MCF 10A (cell line): ENCODE measurements at regions not wholly inside any gene's neighbourhood (a gene's known extent, or its start where the extent isn't known, plus 50 kb on each side); places are given as distances from the start of the nearest gene placed in this dataset.

Experiments
- BruUV-seq: library from RNA; stranded (reverse); fragments of 400-500 nt; replicated peaks from 2 replicates; lab custom pipeline; 2021; lab: Mats Ljungman, UMichigan
- CTCF ChIA-PET: fragments of 300-600 bp; sonication (Branson Sonifier 250); formaldehyde crosslinking; extraction: SDS; loops from one replicate; lab custom pipeline; 2021; ENCODE audit warnings: antibody characterized with exemption, inconsistent platforms; lab: Yijun Ruan, JAX
- POLR2A ChIA-PET: fragments of 300-600, 350-650 bp; sonication (Branson Sonifier 250); formaldehyde crosslinking; extraction: SDS; loops from one replicate; lab custom pipeline; 2020; ENCODE audit warnings: antibody characterized with exemption, inconsistent platforms; lab: Yijun Ruan, JAX
- DNase-seq: peaks from one replicate; pipeline ENCODE4 v3.0.0-alpha.2; 2018; ENCODE audit not compliant: unreplicated experiment
- H3K27ac Mint-ChIP-seq: one replicate; pipeline ENCODE4 v1.8.0; 2022; ENCODE audit warnings: mild to moderate bottlenecking, low read depth, mixed read lengths; ENCODE audit not compliant: unreplicated experiment
- H3K27me3 Mint-ChIP-seq: one replicate; pipeline ENCODE4 v1.8.0; 2022; ENCODE audit warnings: mixed read lengths; ENCODE audit not compliant: insufficient read depth, unreplicated experiment
- H3K36me3 Mint-ChIP-seq: one replicate; pipeline ENCODE4 v1.8.0; 2022; ENCODE audit warnings: mild to moderate bottlenecking, moderate library complexity, mixed read lengths; ENCODE audit not compliant: insufficient read depth, unreplicated experiment
- H3K4me1 Mint-ChIP-seq: one replicate; pipeline ENCODE4 v1.8.0; 2022; ENCODE audit warnings: mixed read lengths; ENCODE audit not compliant: insufficient read depth, unreplicated experiment
- H3K4me3 Mint-ChIP-seq: one replicate; pipeline ENCODE4 v1.8.0; 2022; ENCODE audit warnings: mild to moderate bottlenecking, moderate library complexity, mixed read lengths; ENCODE audit not compliant: unreplicated experiment
- H3K9me3 Mint-ChIP-seq: one replicate; pipeline ENCODE4 v1.8.0; 2022; ENCODE audit warnings: mixed read lengths; ENCODE audit not compliant: unreplicated experiment
- intact Hi-C: fragments of 100-400 bp; cut with micrococcal nuclease; formaldehyde crosslinking; loops from 2 replicates; pipeline ENCODE4 v1.14.1; 2022
- TF ChIP-seq, protein P1 (sequence below): fragments of 200-600 bp; IDR thresholded peaks from one replicate; pipeline ENCODE4 v1.8.0; 2022; ENCODE audit warnings: antibody characterized with exemption, mild to moderate bottlenecking; ENCODE audit not compliant: unreplicated experiment

- H3K36me3 Mint-ChIP-seq = no peaks in the 10 kb centered on the region
- no peak overlapping the region for H3K4me3 Mint-ChIP-seq
- POLR2A ChIA-PET = no interaction called here
- no peak for DNase-seq
- H3K27me3 Mint-ChIP-seq = no peaks in the 10 kb centered on the region
- H3K4me1 Mint-ChIP-seq = peaks cover 14% of the 10 kb centered on the region
- H3K9me3 Mint-ChIP-seq = no peaks in the 10 kb centered on the region
- TF ChIP-seq, protein P1, sequence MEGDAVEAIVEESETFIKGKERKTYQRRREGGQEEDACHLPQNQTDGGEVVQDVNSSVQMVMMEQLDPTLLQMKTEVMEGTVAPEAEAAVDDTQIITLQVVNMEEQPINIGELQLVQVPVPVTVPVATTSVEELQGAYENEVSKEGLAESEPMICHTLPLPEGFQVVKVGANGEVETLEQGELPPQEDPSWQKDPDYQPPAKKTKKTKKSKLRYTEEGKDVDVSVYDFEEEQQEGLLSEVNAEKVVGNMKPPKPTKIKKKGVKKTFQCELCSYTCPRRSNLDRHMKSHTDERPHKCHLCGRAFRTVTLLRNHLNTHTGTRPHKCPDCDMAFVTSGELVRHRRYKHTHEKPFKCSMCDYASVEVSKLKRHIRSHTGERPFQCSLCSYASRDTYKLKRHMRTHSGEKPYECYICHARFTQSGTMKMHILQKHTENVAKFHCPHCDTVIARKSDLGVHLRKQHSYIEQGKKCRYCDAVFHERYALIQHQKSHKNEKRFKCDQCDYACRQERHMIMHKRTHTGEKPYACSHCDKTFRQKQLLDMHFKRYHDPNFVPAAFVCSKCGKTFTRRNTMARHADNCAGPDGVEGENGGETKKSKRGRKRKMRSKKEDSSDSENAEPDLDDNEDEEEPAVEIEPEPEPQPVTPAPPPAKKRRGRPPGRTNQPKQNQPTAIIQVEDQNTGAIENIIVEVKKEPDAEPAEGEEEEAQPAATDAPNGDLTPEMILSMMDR = no peak
- no TSS peak for BruUV-seq
- intact Hi-C loops = no loop called here
- no peak overlapping the region for H3K27ac Mint-ChIP-seq
- CTCF ChIA-PET = interaction anchor here (0.7 kb wide), 1 partner anchor 16 kb away, joined by 3 read pairs; no protein-coding TSS in a partner anchor
Observed at GRCh38 chr18:22606563-22607283, 189.0 kb upstream of the CTAGE1 start.

DNA sequence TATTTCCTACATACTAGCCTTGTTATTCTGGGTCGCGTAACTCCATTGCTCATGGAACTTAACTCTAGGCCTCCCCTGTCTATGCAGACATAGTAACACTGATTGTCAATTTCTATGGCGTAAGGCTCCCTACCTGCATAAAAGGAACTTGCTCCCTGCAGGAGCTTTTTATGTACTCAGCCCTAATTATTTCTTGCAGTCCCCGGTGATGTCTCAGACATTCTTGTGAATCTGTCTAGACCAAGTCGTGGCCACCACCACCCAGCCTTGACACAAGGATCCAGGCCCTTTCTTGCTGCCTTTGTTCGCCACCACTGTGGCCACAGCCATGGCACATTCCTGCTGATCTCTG is 189.5 kb upstream of the CTAGE1 start:
- peaks cover 14% of the 10 kb centered on the region for H3K4me1 Mint-ChIP-seq
- H3K27ac Mint-ChIP-seq = no peak overlapping the region
- TF ChIP-seq, protein P1 = no peak
- no peak for DNase-seq
- intact Hi-C loops = no loop called here
- no peak overlapping the region for H3K4me3 Mint-ChIP-seq
- BruUV-seq = no TSS peak
- CTCF ChIA-PET = interaction anchor here (0.7 kb wide), 1 partner anchor 16 kb away, joined by 3 read pairs; no protein-coding TSS in a partner anchor
- no peaks in the 10 kb centered on the region for H3K27me3 Mint-ChIP-seq
- no peaks in the 10 kb centered on the region for H3K36me3 Mint-ChIP-seq
- POLR2A ChIA-PET = no interaction called here
- no peaks in the 10 kb centered on the region for H3K9me3 Mint-ChIP-seq

DNA sequence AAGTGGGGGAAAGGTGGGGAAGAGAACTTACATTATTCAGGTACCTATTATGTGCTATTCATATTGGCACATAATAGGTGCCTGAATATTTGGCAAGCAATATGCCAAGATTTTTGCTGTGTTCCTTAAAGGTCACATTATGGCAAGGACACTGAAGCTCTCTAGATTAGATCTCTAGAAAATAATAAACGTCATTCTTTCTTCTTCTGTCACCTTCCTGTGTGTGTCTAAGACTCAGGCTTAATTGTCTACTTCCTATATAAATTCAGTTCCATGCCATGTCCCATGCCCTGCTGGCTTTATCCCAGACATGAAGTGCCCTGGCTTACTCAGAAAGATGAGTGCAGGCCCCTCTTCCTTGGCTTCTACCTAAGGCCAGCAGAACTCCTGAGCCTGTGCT is 191.1 kb upstream of the CTAGE1 start:
- ChIA-PET POLR2A (no interaction called here), CTCF (no interaction called here)
- peaks cover 17% of the 10 kb centered on the region for H3K4me1 Mint-ChIP-seq
- no TSS peak for BruUV-seq
- no peak for DNase-seq
- no peaks in the 10 kb centered on the region for H3K36me3 Mint-ChIP-seq
- TF ChIP-seq, protein P1 = no peak
- H3K4me3 Mint-ChIP-seq = no peak overlapping the region
- H3K27ac Mint-ChIP-seq = no peak overlapping the region
- no peaks in the 10 kb centered on the region for H3K9me3 Mint-ChIP-seq
- intact Hi-C loops = no loop called here
- H3K27me3 Mint-ChIP-seq = no peaks in the 10 kb centered on the region

- BruUV-seq = no TSS peak
- TF ChIP-seq, protein P1 = no peak
- Mint-ChIP-seq H3K27ac (no peak overlapping the region), H3K36me3 (no peaks in the 10 kb centered on the region), H3K4me1 (peaks cover 18% of the 10 kb centered on the region), H3K27me3 (no peaks in the 10 kb centered on the region), H3K9me3 (no peaks in the 10 kb centered on the region), H3K4me3 (no peak overlapping the region)
- ChIA-PET CTCF (no interaction called here), POLR2A (no interaction called here)
- intact Hi-C loops = no loop called here
- DNase-seq = peak; percentile 38
Observed at GRCh38 chr18:22609642-22610041, 191.9 kb upstream of the CTAGE1 start.
